Left forelimb (tissue), 1 donor: ENCODE measurements at regions not wholly inside any gene's neighbourhood (a gene's known extent, or its start where the extent isn't known, plus 50 kb on each side); places are given as distances from the start of the nearest gene placed in this dataset.

ENCODE experiments used
- DNase-seq: peaks from one replicate; pipeline ENCODE4 v3.0.0-alpha.2; 2018; ENCODE audit warnings: low spot score

DNA sequence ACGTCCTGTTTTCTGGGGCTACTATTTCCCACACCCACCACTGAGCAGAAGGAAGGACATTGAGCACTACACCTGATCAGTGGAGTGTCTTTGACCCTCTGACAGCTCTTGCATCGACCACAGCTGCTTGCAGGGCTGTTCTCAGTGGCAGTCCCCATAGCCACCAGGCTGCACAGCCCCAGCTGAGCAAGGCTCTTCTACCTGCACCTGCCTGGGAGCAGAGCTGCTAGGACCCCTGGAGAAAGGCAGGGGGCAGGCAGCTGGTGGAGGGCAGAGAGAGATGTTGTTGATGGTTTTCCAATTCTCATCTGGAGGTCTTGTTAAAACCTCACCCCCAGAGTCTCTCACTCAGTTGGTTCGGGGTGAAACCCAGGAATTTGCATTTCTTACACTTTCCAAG, 361.8 kb upstream of the ZNF507 start:
- no peak for DNase-seq

GRCh38 chr19:31985001-31985605, 360.3 kb upstream of the ZNF507 start:
- no peak for DNase-seq

DNA sequence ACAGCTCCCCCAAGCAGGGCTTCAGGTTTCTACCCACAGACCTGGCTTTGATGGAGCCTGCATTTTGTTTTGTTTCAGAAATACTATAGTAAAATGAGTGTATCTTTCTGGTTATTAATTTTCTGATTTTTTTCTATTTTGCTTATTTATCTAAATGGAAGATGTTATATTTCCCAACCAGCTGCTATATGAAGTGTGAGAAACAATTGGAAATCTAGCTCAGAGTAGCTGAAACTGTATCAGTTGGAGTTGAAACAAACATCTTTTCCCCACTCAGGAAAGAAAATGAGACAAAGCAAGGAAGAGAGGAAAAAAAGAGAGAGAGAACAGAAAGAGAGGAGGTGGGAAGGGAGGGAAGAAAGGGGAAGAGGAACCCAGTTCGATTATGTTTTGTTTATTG, 358.5 kb upstream of the ZNF507 start:
- no peak for DNase-seq

- DNase-seq: no peak
Observed at GRCh38 chr19:31988256-31988655, 357.2 kb upstream of the ZNF507 start.

- DNase-seq: no peak
Observed at GRCh38 chr19:31991984-31992655, 353.3 kb upstream of the ZNF507 start.

DNA sequence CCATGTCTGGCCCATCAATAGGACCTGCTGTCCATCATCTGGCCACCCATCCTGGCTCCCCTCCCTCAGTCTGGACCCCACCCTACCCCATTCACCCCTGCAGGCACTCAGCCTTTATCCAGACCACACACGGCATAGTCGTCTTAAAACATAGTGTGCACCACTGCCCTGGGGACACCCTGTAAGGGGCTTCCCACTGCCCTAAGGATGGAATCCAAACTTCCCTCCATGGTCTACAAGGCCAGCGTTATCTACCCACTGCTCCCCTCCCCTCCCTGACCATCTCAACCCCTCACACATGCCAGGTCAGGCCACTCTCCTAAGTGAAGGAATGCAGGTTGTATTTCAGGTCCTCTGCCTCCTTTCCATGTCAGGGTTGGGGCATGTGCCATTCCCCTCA, 352.7 kb upstream of the ZNF507 start:
- DNase-seq: no peak

DNA sequence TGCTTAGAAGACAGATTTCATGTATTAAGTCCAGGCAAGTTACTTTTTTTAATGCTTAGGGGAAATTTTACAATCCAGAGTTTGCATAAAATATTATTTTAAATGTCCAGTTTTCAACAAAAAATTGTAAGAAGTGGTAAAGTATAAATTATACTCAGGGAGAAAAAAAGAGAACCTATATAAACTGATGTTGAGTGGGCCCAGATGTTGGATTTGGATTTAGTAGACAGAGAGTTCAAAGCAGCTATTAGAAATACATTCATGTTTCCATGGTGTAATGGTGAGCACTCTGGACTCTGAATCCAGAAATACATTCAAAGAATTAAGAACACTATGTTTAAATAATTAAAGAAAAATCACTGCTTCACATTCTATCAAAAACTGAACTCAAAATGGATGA, 349.9 kb upstream of the ZNF507 start:
- DNase-seq: no peak

DNA sequence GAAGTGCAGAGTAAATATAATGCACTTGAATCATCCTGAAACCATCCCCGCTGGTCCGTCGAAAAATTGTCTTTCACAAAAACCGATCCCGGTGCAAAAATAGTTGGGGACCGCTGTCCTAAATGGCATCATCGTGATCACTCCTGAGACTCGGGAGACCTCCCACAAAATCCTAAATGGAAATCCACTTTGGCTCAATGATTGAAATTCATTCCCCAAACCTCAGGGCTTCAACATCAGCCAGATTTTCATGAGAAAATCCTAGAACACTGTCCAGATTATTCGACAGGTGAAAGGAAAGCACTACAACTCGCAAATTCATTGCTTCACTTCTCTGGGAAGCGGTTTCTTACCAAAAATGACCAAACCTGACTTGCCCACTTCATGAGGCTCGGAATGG, 335.3 kb upstream of the ZNF507 start:
- no peak for DNase-seq

DNA sequence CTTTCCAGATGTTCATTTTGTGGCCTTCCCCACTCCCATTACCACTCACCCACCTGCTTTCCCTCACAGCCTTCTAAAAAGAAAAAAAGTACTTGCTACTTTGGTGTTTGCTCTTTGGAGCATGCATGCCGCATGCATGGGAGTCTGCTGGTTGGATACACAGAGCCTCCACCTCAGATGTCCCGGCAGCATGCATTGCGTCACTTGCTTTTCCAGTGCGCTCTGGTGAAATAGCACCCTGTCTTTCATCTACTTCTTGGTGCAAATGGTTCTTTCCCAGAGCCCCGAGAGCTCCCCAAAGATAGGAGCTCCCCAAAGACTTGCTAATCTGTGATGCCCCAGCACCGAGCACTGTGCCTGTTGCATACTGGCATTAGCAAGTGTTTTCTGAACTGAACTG, 333.2 kb upstream of the ZNF507 start:
- DNase-seq: no peak

GRCh38 chr19:32012886-32013631, 332.4 kb upstream of the ZNF507 start:
- no peak for DNase-seq

DNA sequence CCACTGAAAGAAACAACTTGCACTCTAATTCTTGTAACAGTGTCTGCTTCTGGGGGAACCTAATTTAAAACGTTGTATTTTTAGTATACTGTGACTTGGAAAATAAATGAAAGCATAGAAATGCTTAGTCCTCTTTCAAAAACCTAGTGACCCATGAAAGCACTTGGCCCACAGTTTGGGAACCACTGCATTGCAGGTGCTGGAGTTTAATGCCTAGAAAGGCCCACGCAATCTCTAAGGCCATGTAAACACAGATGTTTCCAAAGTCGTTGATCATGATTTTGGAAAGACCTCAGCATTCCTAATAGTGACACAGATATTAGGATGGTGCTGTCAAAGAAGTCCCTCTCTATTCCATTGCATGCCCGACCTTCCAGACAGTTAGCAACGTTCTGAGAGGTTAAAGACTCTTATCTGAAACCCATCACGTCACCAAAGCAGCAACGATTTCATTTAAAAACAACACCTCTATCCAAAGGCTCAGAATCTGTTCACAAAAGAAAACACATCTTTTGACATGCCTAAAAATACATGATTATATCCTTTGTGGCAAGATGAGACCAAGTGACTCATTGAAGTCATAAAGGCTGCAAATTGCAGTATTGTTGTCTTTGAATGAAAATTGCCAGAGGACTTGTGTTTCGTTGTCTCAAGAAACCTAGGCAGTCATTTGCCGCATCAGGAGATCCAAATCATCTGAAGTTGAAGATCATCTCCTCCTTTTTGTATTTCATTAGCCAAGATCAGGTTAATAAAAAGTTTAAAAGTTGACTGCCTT, 328.0 kb upstream of the ZNF507 start:
- DNase-seq: no peak

GRCh38 chr19:32018014-32018413, 327.4 kb upstream of the ZNF507 start:
- DNase-seq: no peak

GRCh38 chr19:32020538-32020937, 324.9 kb upstream of the ZNF507 start:
- DNase-seq: no peak

GRCh38 chr19:32022044-32022640, 323.3 kb upstream of the ZNF507 start:
- no peak for DNase-seq

DNA sequence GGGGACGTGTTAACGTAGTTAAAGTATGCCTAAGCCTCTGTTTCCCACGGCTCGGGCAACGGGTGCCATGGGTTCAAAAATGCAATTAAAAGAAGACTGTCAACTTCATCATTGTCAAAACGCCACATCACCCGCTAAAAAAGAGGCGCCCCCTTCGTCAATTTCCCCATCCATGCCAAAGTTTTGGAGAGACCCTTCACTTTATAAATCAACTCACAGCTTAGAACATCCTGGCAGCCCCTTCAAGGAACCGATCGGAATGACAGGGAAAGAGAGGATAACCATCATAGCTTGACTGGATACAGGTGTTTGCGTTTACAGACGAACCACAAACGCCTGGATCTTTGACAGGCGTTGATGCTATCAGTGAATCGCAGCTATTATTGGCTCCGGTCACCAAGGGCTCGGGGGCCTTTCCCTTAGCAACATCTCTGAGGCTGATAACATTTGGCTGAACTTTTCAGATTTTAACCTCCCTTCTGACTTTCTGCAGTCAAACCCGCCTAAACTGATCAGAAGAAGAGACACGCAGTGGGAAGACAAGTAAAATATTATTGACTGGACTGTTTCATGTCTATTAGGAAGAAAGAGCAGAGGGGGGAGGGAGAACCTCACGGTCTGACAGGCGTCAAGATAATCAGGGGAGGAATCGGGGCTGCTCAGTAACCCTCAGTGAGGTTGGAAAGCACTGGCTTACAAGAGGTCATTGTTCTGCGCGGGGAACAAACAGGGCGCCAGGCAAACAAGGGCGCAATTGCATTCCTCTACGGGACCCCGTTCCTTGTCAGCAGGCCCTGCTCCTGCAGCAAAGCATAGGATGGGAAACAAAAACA, 322.5 kb upstream of the ZNF507 start:
- DNase-seq: no peak

DNA sequence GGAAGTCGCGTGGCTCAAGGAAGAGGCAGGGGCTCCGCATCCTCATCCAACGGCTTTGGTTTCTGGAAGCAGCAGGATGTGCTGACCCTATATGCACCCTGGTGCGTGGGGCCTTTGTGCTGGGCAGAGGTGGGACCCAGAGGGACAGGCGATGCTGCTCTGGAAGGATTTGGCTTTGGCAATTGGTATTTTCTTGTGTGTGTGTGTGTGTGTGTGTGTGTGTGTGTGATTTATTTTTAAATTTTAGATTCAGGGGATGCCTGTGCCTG, 321.9 kb upstream of the ZNF507 start:
- DNase-seq: no peak

DNA sequence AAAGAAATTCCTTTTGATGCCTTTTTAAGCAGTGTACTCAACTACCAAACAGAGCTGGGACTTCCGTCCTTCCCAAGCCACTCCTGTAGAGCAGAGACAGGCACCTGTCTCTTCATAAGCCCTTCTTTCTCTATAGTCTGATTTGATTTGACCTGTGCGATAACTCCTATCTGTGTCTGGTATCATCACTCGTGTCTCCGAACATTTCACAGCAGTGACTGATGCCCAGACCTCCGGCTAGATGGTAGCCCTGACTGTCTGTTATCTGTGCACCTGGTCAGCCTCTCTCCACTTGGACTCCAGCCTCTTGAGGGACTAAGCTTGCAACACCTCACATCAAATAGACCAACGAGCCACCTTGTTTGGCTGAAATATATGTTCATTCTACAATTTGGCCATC, 316.2 kb upstream of the ZNF507 start:
- DNase-seq: no peak

DNA sequence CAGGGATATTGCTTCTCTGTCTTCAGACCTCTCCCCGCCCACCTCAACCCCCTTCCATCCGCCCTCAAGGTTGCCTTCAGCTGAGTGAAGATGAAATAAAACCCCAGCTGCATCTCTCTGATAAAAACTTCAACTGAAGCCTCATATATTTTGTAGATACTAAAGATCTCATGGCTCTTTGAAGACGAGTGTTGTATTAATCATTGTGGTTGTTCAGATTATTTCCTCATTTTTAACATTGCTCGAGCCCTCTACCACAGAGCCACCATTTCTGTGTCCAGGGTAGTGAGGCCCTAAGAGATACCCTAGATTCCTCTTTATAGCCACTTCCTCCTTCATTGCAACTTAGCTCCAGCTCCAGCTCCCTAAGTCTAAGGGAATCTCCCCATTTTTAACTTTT, 312.8 kb upstream of the ZNF507 start:
- no peak for DNase-seq

GRCh38 chr19:32035626-32036025, 309.8 kb upstream of the ZNF507 start:
- DNase-seq: no peak

DNA sequence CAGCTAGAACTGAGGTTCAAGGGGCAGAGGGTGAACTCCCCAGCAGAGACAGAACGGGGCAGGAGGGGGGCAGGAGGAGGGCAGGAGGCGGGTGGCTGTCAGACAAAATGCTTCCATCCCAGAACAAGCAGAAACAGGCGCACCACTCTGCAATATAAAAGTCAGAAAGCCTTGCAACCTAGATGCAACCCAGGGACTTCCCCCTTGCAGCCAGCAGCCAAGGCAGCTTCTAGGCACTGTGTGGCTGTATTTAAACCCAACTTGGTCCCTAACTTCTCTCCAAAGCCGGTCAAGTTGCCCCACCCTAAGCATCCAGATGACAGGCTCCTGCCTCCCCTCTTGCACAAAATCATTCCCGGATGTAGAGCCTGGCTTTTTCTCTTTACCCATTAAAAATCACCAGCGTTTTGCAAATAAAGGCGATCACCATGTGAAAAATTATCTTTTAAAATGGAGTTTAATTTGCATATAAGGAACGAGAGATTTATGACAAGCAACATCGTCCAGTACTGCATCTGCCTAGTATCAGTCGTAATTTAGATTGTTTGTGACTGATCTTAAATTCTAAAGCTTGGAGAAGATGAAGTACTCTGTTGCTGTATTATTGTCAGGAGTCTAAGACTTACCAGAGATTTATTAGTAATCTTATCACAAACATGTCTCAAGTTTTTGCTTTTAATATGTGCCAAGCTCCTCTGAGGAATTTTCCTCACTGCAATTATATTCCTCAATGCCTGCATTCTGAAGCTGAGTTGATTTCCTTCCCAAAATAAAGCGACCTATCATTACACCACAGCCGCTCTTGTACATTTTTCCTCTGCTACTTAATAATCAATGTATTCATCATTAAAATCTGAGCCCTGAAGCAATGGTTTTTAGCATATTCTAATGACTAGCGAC, 307.1 kb upstream of the ZNF507 start:
- no peak for DNase-seq

GRCh38 chr19:32038961-32039360, 306.4 kb upstream of the ZNF507 start:
- no peak for DNase-seq
